Heart right ventricle (tissue), 16 donors: ENCODE measurements at regions not wholly inside any gene's neighbourhood (a gene's known extent, or its start where the extent isn't known, plus 50 kb on each side); places are given as distances from the start of the nearest gene placed in this dataset.

Experiments used
- ATAC-seq, 8 donors: fragments of 200-7000 bp; cut with Tn5 transposase; one replicate each; pipeline ENCODE4 v1.9.1; 2020; ENCODE audit warnings: mild to moderate bottlenecking in 8 of 8, moderate library complexity in 8 of 8, moderate number of reproducible peaks in 1 of 8
- DNase-seq, 2 donors: peaks; one replicate each; pipeline ENCODE4 v3.0.0-alpha.2; 2020
- H3K27ac ChIP-seq, 10 donors: fragments of 200-600 bp; sonication (generic) in 2 of 10; one replicate each; pipeline versions ENCODE4 v1.5.0 to v1.8.0; 2020 to 2022; ENCODE audit warnings: mild to moderate bottlenecking in 3 of 10
- H3K27me3 ChIP-seq, 7 donors: fragments of 200-600 bp; one replicate each; pipeline ENCODE4 v1.8.0; 2021 to 2022; ENCODE audit warnings: mild to moderate bottlenecking in 2 of 7
- H3K36me3 ChIP-seq, 9 donors: fragments of 200-600 bp; sonication (generic) in 1 of 9; one replicate each; pipeline versions ENCODE4 v1.5.0 to v1.8.0; 2020 to 2022; ENCODE audit warnings: mild to moderate bottlenecking in 2 of 9
- H3K4me1 ChIP-seq, 9 donors: fragments of 200-600 bp; sonication (generic) in 1 of 9; one replicate each; pipeline versions ENCODE4 v1.5.0 to v1.8.0; 2020 to 2022; ENCODE audit warnings: mild to moderate bottlenecking in 4 of 9
- H3K4me3 ChIP-seq, 10 donors: fragments of 200-600 bp; sonication (generic) in 2 of 10; one replicate each; pipeline versions ENCODE4 v1.5.0 to v1.8.0; 2020 to 2022; ENCODE audit warnings: mild to moderate bottlenecking in 7 of 10, moderate library complexity in 2 of 10
- H3K9me3 ChIP-seq, 11 donors: fragments of 200-600 bp in 10 of 11; sonication (generic) in 2 of 11; one replicate each; pipeline versions ENCODE4 v1.5.0 to v1.8.0; 2013 to 2022; ENCODE audit warnings: mild to moderate bottlenecking in 2 of 11, control low read depth in 1 of 11, moderate library complexity in 1 of 11
- WGBS, 2 donors: extraction: QIAGEN DNeasy Blood & Tissue Kit; methylation state at CpG; one replicate each; pipeline ENCODE4 v1.1.7; 2013; ENCODE audit warnings: inconsistent platforms in 1 of 2; 5-methylcytosine and 5-hydroxymethylcytosine counted together
- intact Hi-C, 10 donors: fragments of 100-400 bp; cut with DNase I; formaldehyde crosslinking; loops; one replicate each; pipeline versions ENCODE4 v1.11.1 to v1.14.2; 2022
- TF ChIP-seq, protein P1 (sequence below), 9 donors: fragments of 200-600 bp; sonication (generic) in 2 of 9; IDR thresholded peaks; one replicate each; pipeline versions ENCODE4 v1.5.0 to v1.8.0; 2021 to 2022; ENCODE audit warnings: antibody characterized with exemption in 9 of 9, mild to moderate bottlenecking in 5 of 9, moderate library complexity in 1 of 9
- donor health status: Arrhythmogenic right ventricular cardiomyopathy.
- donor health status: ischemic (EF 13 %, LVEDD 7.1; RV severe dilation, severe dysfunction).
- donor health status: healthy with polysubstance abuse.
- donor health status: DM: no; HTN: yes; CAD: no.
- donor health status: DM: no; HTN: no; CAD: no.
- donor health status: ischemic (EF 25% LVEDD 6.9; RV normal size, moderate dysfunction).
- donor health status: ischemic (EF 25% LVEDD 5.7; RV mildly dilated, moderate dysfunction).
- donor health status: healthy.
- donor health status: DM: yes; HTN: yes; CAD: no.
- donor health status: Ischemic cardiomyopathy.
- donor health status: ischemic (EF 35%, LVEDD 5.7; RV mildly dilated, moderate dysfunction).
- donor health status: nonischemic (EF 11% LVEDD 7.7; RV severe dilation, severe dysfunction).
- donor health status: DM: yes; HTN: yes; CAD: no.
- donor health status: PGD.
- donor health status: ischemic (EF 29% LVEDD 5.4; RV normal size, mild dysfunction).
- donor health status: nonischemic (EF 23%, LVEDD 6.1; RV moderate dilation, normal function).

DNA sequence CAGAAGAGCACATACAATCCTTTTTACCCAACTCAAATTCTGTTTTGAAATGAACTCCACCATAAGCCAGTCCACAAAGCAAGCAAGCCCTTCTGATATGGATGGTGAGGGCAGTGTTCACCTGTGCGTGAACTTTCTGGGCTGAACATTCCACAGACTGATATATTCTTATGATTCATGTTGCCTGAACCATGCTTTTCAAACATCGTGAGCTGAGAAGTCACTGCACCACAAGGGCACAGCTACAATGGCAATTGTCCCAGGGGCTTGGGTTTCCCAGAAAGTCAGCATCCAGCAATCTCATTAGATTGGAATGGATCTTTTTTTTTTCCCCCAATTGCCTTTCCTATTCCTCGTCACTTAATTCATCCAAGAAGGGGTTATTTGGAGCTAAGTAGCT lies 86.9 kb upstream of the ZNF438 start:
- TF ChIP-seq, protein P1, sequence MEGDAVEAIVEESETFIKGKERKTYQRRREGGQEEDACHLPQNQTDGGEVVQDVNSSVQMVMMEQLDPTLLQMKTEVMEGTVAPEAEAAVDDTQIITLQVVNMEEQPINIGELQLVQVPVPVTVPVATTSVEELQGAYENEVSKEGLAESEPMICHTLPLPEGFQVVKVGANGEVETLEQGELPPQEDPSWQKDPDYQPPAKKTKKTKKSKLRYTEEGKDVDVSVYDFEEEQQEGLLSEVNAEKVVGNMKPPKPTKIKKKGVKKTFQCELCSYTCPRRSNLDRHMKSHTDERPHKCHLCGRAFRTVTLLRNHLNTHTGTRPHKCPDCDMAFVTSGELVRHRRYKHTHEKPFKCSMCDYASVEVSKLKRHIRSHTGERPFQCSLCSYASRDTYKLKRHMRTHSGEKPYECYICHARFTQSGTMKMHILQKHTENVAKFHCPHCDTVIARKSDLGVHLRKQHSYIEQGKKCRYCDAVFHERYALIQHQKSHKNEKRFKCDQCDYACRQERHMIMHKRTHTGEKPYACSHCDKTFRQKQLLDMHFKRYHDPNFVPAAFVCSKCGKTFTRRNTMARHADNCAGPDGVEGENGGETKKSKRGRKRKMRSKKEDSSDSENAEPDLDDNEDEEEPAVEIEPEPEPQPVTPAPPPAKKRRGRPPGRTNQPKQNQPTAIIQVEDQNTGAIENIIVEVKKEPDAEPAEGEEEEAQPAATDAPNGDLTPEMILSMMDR (IDR thresholded peaks at IDR 0.05), result no peak
- H3K27ac ChIP-seq, result no peak overlapping the region
- H3K4me1 ChIP-seq, result peaks cover 0 to 24% (median 14%) of the 10 kb centered on the region in 9 donors
- H3K4me3 ChIP-seq, result no peak overlapping the region
- WGBS, 2 donors, result 63 to 78% methylated on average over 3 of the region's 3 CpGs
- no peaks in the 10 kb centered on the region for H3K9me3 ChIP-seq
- H3K36me3 ChIP-seq, result no peaks in the 10 kb centered on the region
- DNase-seq, result no peak
- ATAC-seq, result no peak
- intact Hi-C loops, result no loop called here
- H3K27me3 ChIP-seq, result no peaks in the 10 kb centered on the region

DNA sequence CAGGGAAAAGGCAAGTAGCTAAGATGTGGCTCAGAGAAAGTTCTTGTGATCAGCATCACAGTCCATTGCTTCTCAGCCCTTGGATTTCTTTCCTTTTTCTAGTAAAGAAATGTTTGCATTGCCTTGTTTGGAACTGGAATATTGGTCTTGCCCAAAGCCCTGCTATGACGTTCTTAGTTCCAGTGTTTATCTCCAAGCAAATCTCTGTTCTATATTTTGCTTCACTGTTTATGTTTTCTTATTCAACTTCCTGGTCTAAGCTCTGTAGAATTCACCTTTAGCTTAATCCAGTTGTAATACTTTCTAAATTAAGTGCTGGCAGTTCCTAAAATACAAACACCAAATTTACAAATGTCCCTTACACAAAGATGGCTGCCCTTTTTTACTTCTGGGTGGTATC lies 88.7 kb upstream of the ZNF438 start:
- no peak overlapping the region for H3K4me3 ChIP-seq
- no peaks in the 10 kb centered on the region for H3K36me3 ChIP-seq
- DNase-seq, result no peak
- H3K27me3 ChIP-seq, result no peaks in the 10 kb centered on the region
- H3K4me1 ChIP-seq, result peaks cover 0 to 27% (median 14%) of the 10 kb centered on the region in 9 donors
- TF ChIP-seq, protein P1 (IDR thresholded peaks at IDR 0.05), result no peak
- ATAC-seq, result peak in 2 of 8 donors; percentile 24 to 46
- H3K9me3 ChIP-seq, result no peaks in the 10 kb centered on the region
- intact Hi-C loops, result no loop called here
- H3K27ac ChIP-seq, result peak overlapping the region in 5 of 10 donors; percentile 6 to 54 (median 51)
- 56 to 70% methylated on average over 1 of the region's 1 CpG for WGBS, 2 donors

DNA sequence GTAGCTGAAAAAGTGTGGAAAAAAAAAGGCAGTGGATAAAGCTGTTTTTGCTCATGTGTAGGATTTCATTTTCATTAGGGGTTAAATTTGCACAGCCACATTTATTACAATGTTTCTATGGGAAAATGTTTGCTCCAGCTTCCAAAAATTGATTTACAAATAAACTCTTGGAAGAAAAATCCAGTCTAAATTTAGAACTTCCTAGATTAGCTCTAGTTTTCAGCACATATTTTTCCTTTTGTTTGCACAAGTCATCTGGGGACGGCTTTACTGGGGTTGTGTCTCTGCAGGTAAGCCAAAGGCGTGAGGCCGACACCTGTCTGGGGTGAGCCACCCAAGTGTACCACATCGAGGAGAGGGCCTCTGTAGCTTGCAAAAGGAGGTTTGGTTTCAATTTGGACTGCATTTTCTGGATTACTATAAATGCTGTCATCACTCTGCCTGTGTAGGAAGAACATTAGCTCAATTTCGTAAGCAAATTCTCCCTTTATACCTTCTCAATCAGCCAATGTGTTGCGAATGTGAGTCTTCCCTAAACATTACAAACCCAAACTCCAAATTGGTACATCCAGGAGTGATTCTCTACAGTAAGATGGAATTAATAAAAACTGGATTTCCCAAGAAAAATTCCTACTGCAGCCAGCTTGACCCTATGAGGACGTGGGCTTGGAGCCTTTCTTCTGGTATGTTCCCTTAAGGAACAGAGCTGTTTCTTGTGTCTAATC lies 89.5 kb upstream of the ZNF438 start:
- Histone ChIP-seq H3K27ac (peak overlapping the region in 5 of 10 donors; percentile 9 to 54 (median 51)), H3K4me1 (peaks cover 0 to 27% (median 14%) of the 10 kb centered on the region in 9 donors), H3K9me3 (no peaks in the 10 kb centered on the region), H3K36me3 (no peaks in the 10 kb centered on the region), H3K4me3 (no peak overlapping the region), H3K27me3 (no peaks in the 10 kb centered on the region)
- peak in 3 of 8 donors; percentile 22 to 42 (median 26) for ATAC-seq
- TF ChIP-seq, protein P1 (IDR thresholded peaks at IDR 0.05), result no peak
- 57 to 64% methylated on average over 7 of the region's 7 CpGs for WGBS, 2 donors
- intact Hi-C loops, result no loop called here
- DNase-seq, result no peak

DNA sequence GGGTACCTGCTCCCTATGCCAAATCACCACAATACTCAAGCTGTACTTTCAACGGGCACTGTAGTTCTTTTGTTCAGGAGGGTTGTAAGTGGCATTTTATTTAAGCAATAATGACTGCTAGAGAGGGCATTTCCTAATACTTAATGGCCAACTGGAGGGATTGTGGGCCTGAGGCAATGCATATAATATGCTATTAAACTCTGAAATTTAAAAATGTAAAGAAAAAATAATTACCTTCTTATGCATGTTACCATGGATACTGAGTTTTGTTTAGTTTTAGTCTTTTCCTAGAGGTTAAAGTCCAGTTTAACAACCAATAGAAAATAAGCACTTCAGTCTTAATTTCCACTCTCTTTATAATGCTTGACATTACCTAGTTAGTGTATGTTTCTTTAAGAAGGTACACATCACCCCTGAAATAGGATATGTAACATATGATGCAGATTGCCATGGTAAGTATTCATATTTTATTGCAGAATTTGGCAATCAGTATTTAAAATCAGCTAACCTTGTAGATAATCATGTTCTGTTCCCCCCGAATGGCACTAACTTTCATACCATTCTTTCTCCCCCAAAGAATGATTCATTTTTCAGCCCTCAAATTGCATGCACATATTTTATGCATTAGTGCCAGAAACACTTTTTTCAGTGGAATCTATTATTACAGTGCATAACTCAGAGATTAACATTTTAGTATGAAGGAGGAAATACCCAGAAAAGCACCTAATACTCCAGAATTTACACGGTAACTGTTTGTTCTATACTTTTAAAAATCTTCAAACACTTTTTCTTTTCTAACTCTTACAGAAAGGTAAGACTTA lies 90.3 kb upstream of the ZNF438 start:
- H3K27ac ChIP-seq, result peak overlapping the region in 3 of 10 donors; percentile 19 to 54 (median 54)

More for the DNA sequence above, 90.3 kb upstream of the ZNF438 start:
- H3K27me3 ChIP-seq, result no peaks in the 10 kb centered on the region
- no peak for ATAC-seq
- H3K9me3 ChIP-seq, result no peaks in the 10 kb centered on the region
- no peak for DNase-seq
- 81 to 86% methylated on average over 3 of the region's 3 CpGs for WGBS, 2 donors
- TF ChIP-seq, protein P1 (IDR thresholded peaks at IDR 0.05), result no peak
- H3K36me3 ChIP-seq, result no peaks in the 10 kb centered on the region
- peaks cover 0 to 27% (median 14%) of the 10 kb centered on the region in 9 donors for H3K4me1 ChIP-seq
- H3K4me3 ChIP-seq, result no peak overlapping the region
- intact Hi-C loops, result no loop called here
